HEK293T (cell line): ENCODE measurements at regions not wholly inside any gene's neighbourhood (a gene's known extent, or its start where the extent isn't known, plus 50 kb on each side); places are given as distances from the start of the nearest gene placed in this dataset.

Source experiments
- BHLHE40 ChIP-seq: fragments of 450-650 bp; IDR thresholded peaks from 2 replicates; pipeline ENCODE4 v1.6.1; 2016; ENCODE audit warnings: mild to moderate bottlenecking, moderate library complexity, borderline replicate concordance
- FOXA1 ChIP-seq: fragments of 450-650 bp; IDR thresholded peaks from 2 replicates; pipeline ENCODE4 v1.6.1; 2016; ENCODE audit warnings: mild to moderate bottlenecking
- FOXK2 ChIP-seq: fragments of 450-650 bp; IDR thresholded peaks from 2 replicates; pipeline ENCODE4 v1.6.1; 2016; ENCODE audit warnings: mild to moderate bottlenecking
- FOXM1 ChIP-seq: fragments of 450-650 bp; IDR thresholded peaks from 2 replicates; pipeline ENCODE4 v1.6.1; 2017; ENCODE audit warnings: mild to moderate bottlenecking, borderline replicate concordance
- HDGF ChIP-seq: fragments of 450-650 bp; IDR thresholded peaks from 2 replicates; pipeline ENCODE4 v1.6.1; 2017; ENCODE audit warnings: antibody characterized with exemption, borderline replicate concordance
- NFRKB ChIP-seq: fragments of 450-650 bp; IDR thresholded peaks from 2 replicates; pipeline ENCODE4 v1.6.1; 2016; ENCODE audit warnings: mild to moderate bottlenecking, moderate library complexity
- SP1 ChIP-seq: fragments of 450-650 bp; IDR thresholded peaks from 2 replicates; pipeline ENCODE4 v1.6.1; 2017
- SUZ12 ChIP-seq: fragments of 450-650 bp; IDR thresholded peaks from 2 replicates; pipeline ENCODE4 v1.6.1; 2016; ENCODE audit warnings: mild to moderate bottlenecking
- TARDBP ChIP-seq: fragments of 450-650 bp; IDR thresholded peaks from 2 replicates; pipeline ENCODE4 v1.6.1; 2016
- ZNF384 ChIP-seq: fragments of 450-650 bp; IDR thresholded peaks from 2 replicates; pipeline ENCODE4 v1.6.1; 2016

GRCh38 chr1:83620016-83620415, 378.9 kb downstream of the TTLL7 start:
- TF ChIP-seq FOXK2, result no peak
- TF ChIP-seq FOXM1, result no peak
- TF ChIP-seq SP1, result no peak
- no peak for TF ChIP-seq HDGF
- no peak for TF ChIP-seq SUZ12
- TF ChIP-seq BHLHE40, result no peak
- TF ChIP-seq TARDBP, result no peak
- no peak for TF ChIP-seq NFRKB
- TF ChIP-seq ZNF384, result no peak
- no peak for TF ChIP-seq FOXA1
